ENCODE measurements at regions not wholly inside any gene's neighbourhood (a gene's known extent, or its start where the extent isn't known, plus 50 kb on each side); places are given as distances from the start of the nearest gene placed in this dataset.

GRCh38 chr5:112063191-112063590, 306.2 kb upstream of the NREP start:
- TF ChIP-seq CTCF (IDR thresholded peaks at IDR 0.05) = no peak

GRCh38 chr5:112062181-112062580, 305.2 kb upstream of the NREP start:
- no peak for TF ChIP-seq CTCF (IDR thresholded peaks at IDR 0.05)

GRCh38 chr5:112061666-112062065, 304.7 kb upstream of the NREP start:
- TF ChIP-seq CTCF (IDR thresholded peaks at IDR 0.05) = no peak

- no peak for TF ChIP-seq CTCF (IDR thresholded peaks at IDR 0.05)
Measured at GRCh38 chr5:112059579-112060135, 302.7 kb upstream of the NREP start.

GRCh38 chr5:112049738-112050137, 292.7 kb upstream of the NREP start:
- TF ChIP-seq CTCF (IDR thresholded peaks at IDR 0.05) = no peak

- TF ChIP-seq CTCF (IDR thresholded peaks at IDR 0.05) = no peak
Measured at GRCh38 chr5:112036206-112036605, 279.2 kb upstream of the NREP start.

GRCh38 chr5:112034421-112034979, 277.5 kb upstream of the NREP start:
- no peak for TF ChIP-seq CTCF (IDR thresholded peaks at IDR 0.05)

- TF ChIP-seq CTCF (IDR thresholded peaks at IDR 0.05) = no peak
Measured at GRCh38 chr5:112025757-112026156, 268.8 kb upstream of the NREP start.

Measured in LNCAP (cell line).